ENCODE measurements at regions not wholly inside any gene's neighbourhood (a gene's known extent, or its start where the extent isn't known, plus 50 kb on each side); places are given as distances from the start of the nearest gene placed in this dataset.
A peak's percentile ranks its signal among the peaks of the same experiment; 100 is the strongest.

DNA sequence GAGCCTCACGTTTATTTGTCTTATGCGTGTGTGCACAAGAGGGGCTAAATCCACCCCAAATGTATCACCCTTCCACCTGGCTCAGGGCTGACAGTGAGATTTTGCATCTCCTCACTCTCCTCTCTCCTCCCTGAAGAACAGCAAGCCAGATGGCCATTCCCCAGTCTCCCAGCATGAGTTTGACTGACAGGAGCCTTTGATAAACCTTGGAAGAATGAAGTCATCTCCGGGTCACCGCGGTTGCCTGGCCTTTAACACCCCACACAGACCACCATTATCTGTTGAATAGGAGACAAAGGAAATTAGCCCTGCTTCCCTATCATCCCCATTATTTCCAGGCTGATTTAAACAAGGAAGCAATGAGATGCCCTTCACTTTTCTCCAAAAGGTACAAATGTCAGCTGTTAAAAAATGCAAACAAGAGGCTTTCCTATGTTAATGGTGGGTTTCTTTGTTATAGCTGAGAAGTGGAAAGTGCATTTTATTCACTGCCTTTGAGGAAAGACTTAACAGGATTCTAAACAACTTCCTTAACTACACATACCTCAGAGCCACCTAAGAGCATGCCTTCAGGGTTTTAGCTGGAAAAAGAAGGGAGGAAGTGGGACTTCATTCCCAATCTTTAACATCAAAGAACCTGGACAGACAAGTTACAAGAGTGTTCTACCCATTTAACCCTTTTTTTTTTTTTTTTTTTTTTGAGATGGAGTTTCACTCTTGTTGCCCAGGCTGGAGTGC is 524.8 kb upstream of the ID4 start:
- no peak for DNase-seq (ENCODE audit: low read depth in 4 of 4, low spot score in 3 of 4)

DNA sequence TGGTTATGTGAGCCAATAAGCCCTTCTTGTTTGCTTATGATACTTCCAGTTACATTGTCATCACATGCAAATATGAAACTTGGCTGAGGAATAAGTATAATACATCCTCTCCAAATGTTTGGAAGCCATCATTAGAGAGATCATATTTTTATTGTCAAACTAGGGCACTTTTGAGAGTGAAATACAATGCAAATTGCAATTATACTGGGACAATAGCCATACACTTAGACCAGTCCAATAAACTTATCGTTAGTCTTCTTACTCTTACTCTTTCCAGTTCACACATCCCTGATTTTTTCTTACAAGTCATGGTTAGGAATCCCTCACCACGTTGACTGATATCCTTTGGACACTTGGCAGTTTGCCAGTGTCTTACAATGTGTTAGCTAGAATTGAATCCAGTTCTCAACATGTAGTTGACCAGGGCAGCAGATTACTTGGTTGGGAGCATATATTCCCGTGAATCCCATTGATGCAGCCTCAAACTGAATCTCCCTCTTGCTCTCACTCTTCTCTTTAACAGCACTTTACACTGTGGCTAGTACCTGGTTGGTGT is 519.7 kb upstream of the ID4 start:
- no peak for DNase-seq (ENCODE audit: low read depth in 4 of 4, low spot score in 3 of 4)

GRCh38 chr6:19319005-19319404 is 518.2 kb upstream of the ID4 start:
- no peak for DNase-seq (ENCODE audit: low read depth in 4 of 4, low spot score in 3 of 4)

DNA sequence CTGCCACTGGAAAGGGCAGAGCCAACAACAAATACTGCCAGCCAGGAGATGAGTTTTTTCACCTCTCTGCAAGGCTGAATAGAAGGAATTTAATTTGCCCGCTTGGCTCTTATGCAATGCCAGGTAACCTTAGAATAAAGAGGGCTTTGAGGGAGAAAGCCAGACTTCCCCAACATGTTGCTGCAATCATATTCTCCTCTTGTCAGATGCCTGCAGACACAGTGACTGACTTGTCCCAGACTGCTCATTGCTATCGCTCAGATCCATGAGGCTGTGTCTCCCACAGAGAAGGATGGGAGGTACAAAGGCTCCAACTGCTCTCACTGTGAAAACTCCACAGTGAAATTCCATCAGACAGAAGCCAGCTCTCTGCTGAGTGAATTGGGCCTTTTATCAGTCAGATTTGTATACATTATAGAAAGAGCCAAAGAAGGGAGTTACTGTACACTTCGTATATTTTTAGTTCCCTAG is 517.0 kb upstream of the ID4 start:
- DNase-seq (ENCODE audit: low read depth in 4 of 4, low spot score in 3 of 4) = no peak

DNA sequence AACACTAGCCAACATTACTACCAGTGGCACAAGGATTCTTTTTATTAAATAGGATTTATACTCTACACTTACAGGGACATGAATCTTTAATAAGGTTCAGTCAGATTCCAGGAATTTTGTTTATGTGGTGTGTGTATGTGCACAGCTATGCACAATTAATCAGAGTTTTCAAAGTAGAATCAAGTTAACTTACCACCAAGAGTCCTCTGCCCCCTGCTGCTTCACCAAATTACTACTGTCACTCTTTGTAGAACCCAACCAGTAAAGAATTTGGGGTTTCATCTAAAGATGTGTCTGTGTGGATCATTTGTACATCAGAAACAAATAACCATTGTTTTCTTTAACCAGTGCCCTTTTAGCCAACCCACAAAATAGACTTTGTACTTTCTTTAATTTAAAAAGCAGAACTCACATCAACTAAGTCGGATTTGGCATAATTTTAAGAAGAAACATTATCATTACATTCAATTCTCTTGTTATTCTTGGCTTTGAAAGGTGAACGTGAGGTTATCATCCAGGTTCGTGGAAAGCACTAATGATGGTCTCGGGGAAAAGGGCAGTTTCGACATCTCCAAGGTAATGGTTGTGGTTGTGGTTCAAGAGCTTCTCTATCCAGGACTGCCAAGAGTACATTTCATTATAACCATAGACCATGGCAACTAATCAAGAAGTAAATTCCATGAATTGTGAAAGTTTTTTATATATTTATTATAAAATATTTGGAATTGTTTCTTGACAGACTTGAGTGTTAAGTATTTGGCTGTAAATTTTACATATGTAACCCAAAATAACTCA is 514.3 kb upstream of the ID4 start:
- no peak for DNase-seq (ENCODE audit: low read depth in 4 of 4, low spot score in 3 of 4)

- DNase-seq (ENCODE audit: low read depth in 4 of 4, low spot score in 3 of 4) = no peak
These were observed 512.8 kb upstream of the ID4 start for GRCh38 chr6:19324376-19324775.

DNA sequence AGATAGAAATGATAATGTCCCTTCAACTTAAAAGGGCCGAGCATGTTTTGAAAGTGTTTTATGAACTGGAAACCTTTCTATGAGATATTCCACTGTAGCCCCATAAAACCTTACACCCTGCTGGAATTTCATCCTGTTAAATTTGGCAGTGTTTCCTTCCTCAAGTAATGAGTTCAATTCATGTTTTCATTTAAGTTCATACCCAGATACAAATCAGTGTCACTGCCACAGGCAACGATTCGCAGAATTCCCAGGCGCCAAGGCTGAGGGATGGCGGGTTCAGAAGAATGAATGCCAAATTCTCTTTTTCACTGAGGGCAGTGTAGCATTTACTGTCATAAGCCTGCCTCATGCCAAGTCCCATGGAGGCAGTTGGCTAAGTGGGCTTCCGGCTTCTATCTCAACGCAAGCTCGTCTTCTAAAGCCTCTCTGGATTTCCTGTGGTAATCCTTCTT is 511.8 kb upstream of the ID4 start:
- DNase-seq (ENCODE audit: low read depth in 4 of 4, low spot score in 3 of 4) = no peak

DNA sequence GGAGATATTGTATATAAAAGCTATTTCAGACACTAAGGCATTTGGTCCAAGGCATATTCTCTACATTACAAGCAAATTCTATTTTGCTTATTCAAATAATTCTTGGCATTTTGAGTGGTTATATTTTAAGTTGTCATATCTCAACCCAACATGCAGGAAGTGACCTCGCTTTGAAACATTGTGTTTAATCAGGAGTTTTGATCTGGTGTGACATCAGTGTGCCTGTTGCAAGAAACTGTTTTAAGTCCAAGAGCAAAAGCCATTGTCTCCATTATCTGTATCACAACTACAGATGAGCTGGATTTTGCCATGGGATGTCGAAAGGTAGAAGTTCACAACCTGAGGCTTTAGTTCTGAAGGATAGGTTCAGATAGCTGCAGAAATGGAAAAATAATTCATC is 509.9 kb upstream of the ID4 start:
- no peak for DNase-seq (ENCODE audit: low read depth in 4 of 4, low spot score in 3 of 4)

GRCh38 chr6:19327661-19328060 is 509.5 kb upstream of the ID4 start:
- DNase-seq (ENCODE audit: low read depth in 4 of 4, low spot score in 3 of 4) = peak in 1 of 4 donors; percentile 50

DNA sequence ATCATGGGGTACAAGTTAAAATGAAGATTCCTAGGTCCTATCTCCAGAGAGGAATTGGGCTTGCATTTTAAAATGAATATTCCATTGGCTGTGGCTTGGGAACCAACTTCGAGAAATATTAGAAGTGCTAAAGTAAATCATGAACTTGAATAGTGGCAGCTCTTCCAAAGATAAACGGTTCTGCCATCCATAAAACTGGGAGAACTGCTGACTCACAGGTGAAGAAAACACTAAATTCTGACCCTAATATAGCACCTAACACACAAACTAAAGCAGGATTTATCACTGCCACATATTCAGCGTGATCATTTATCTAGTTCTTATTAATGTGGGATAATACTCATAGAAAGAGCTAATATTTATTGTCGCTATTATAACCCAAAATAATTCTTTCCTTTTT is 508.1 kb upstream of the ID4 start:
- no peak for DNase-seq (ENCODE audit: low read depth in 4 of 4, low spot score in 3 of 4)

GRCh38 chr6:19331089-19331488 is 506.1 kb upstream of the ID4 start:
- no peak for DNase-seq (ENCODE audit: low read depth in 4 of 4, low spot score in 3 of 4)

GRCh38 chr6:19332806-19333460 is 504.2 kb upstream of the ID4 start:
- DNase-seq (ENCODE audit: low read depth in 4 of 4, low spot score in 3 of 4) = no peak

DNA sequence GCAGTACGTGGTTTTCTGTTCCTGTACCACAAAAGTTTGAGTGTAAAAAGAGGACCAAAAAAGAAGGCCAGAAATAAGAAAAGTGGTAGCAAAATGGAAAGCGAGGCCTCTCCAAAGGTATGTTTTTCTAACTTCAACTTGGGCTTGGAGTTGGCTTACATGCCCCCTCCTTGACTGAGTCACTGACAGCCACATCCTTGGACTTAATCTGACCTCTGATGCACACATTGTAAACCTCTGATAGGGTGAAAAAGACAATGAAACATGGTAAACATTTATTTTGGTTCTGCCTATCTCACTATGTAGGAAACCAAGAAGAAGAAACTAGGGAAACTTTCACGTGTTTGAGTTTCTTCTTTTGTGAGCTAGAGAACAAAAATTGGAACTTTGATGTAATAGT is 503.2 kb upstream of the ID4 start:
- DNase-seq (ENCODE audit: low read depth in 4 of 4, low spot score in 3 of 4) = no peak

DNA sequence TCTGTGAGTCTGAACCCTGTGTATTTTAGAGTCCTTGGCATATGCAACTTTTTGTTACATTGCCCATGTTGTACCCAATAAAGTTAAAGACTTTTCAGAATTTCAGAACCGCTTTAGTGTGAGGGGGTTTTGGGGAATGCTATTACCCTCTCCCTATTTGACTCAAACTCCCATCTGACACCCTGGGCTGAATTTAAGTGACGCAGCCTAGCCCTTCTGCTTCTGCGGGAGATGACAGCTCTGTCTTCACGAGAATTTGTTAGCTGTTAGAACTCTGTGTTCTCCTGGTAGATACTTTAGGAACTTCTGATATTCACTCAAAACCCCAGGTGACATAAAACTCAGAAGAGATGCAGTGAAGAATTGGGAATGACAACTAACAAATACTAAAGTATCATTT is 500.6 kb upstream of the ID4 start:
- DNase-seq (ENCODE audit: low read depth in 4 of 4, low spot score in 3 of 4) = no peak

GRCh38 chr6:19337101-19337500 is 500.1 kb upstream of the ID4 start:
- no peak for DNase-seq (ENCODE audit: low read depth in 4 of 4, low spot score in 3 of 4)

DNA sequence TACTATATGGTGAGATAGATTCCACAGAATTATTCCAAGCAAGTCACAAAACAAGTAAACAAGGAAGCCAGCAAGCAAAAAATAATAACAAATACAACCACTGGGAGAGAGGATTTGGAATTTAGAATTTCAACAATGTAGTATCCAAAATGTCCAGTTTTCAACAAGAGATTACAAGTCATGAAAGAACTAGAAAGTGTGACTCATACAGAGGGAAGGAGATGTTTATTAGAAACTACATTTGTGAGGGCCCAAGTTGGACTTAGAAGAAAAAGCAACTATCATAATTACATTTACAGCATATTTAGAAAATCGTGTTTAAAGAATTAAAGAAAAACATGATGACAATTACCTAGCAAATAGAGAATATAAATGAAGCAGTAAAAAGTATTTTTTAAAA is 494.6 kb upstream of the ID4 start:
- DNase-seq (ENCODE audit: low read depth in 4 of 4, low spot score in 3 of 4) = no peak

GRCh38 chr6:19349429-19349828 is 487.7 kb upstream of the ID4 start:
- DNase-seq (ENCODE audit: low read depth in 4 of 4, low spot score in 3 of 4) = no peak

- DNase-seq (ENCODE audit: low read depth in 4 of 4, low spot score in 3 of 4) = no peak
These were observed 483.0 kb upstream of the ID4 start for GRCh38 chr6:19354181-19354580.

GRCh38 chr6:19356692-19357091 is 480.5 kb upstream of the ID4 start:
- DNase-seq (ENCODE audit: low read depth in 4 of 4, low spot score in 3 of 4) = no peak

DNA sequence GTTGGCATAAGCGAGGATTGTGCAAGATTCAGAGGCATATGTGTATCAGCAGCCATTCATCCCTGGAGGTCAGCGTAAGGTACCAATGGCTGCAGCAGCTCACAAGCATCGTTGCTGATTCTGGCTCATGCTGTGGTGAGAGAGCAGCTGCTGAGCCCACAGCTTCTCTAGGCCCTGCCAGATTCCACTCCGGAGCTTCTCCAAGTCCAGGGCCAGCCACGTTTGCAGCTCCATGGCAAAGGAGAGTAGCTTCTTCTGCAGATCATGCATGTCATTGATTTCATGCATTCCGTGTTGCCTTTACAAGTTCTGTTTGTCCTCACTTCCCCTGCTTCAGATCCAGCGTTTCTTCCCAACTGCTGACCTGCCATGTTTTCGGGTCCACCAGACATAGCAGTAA is 474.8 kb upstream of the ID4 start:
- DNase-seq (ENCODE audit: low read depth in 4 of 4, low spot score in 3 of 4) = no peak

DNA sequence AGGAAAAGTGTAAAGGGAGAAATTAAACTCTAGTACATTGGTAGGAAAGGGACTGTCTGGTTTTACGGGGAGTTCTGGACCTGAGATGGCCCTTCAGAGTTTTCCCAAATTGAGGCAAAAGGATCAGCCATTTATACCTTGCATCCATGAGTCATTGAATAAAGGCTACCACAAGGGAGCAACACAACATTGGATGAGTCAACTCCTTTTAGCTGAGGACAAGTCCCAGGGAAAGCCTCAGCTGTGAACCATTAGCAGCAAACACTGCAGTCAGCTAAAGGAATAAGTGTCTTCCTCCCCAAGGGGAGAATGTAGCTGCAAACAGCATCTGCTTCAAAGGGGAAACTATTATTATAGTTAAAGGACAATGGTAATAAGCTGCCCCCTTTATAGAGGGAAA is 468.7 kb upstream of the ID4 start:
- no peak for DNase-seq (ENCODE audit: low read depth in 4 of 4, low spot score in 3 of 4)
